OCI-LY1 (cell line): ENCODE measurements at regions not wholly inside any gene's neighbourhood (a gene's known extent, or its start where the extent isn't known, plus 50 kb on each side); places are given as distances from the start of the nearest gene placed in this dataset.

Experiments
- H2AFZ ChIP-seq: fragments of 200-600 bp; sonication (generic), shearing (Covaris generic); 2 replicates; pipeline ENCODE4 v1.6.0; 2014; ENCODE audit warnings: antibody characterized with exemption, mild to moderate bottlenecking, low read length
- H3F3A ChIP-seq: fragments of 200-600 bp; sonication (generic), shearing (Covaris generic); 2 replicates; pipeline ENCODE4 v1.6.0; 2014; ENCODE audit warnings: mild to moderate bottlenecking, antibody characterized with exemption, low read length, moderate library complexity; ENCODE audit not compliant: insufficient read depth
- H3K27ac ChIP-seq: fragments of 200-600 bp; sonication (generic); 2 replicates; pipeline ENCODE4 v1.5.1; 2014; ENCODE audit warnings: low read length, mixed run types, mild to moderate bottlenecking, low read depth; ENCODE audit not compliant: poor library complexity, severe bottlenecking
- H3K27me3 ChIP-seq: fragments of 200-600 bp; sonication (generic); 2 replicates; pipeline ENCODE4 v1.6.0; 2014; ENCODE audit warnings: antibody characterized with exemption, mild to moderate bottlenecking, low read length, moderate library complexity; ENCODE audit not compliant: insufficient read depth
- H3K36me3 ChIP-seq: fragments of 200-600 bp; sonication (generic); 2 replicates; pipeline ENCODE4 v1.6.1; 2014; ENCODE audit warnings: mild to moderate bottlenecking, antibody characterized with exemption, low read length, moderate library complexity, mixed read lengths; ENCODE audit not compliant: insufficient read depth
- H3K4me1 ChIP-seq: fragments of 200-600 bp; sonication (generic); 2 replicates; pipeline ENCODE4 v1.5.1; 2014; ENCODE audit warnings: mild to moderate bottlenecking, low read length, moderate library complexity; ENCODE audit not compliant: insufficient read depth, severe bottlenecking
- H3K4me2 ChIP-seq: fragments of 200-600 bp; sonication (generic), shearing (Covaris generic); 2 replicates; pipeline ENCODE4 v1.6.1; 2014; ENCODE audit warnings: low read length
- H3K4me3 ChIP-seq: fragments of 200-600 bp; sonication (generic); 2 replicates; pipeline ENCODE4 v1.5.1; 2014; ENCODE audit warnings: low read length, low read depth, mild to moderate bottlenecking, mixed read lengths; ENCODE audit not compliant: poor library complexity, severe bottlenecking
- H3K79me2 ChIP-seq: fragments of 200-600 bp; shearing (Covaris generic); 2 replicates; pipeline ENCODE4 v1.6.1; 2016; ENCODE audit warnings: mixed run types, low read length, mixed read lengths; ENCODE audit not compliant: insufficient read depth
- H3K9ac ChIP-seq: fragments of 200-600 bp; sonication (generic), shearing (Covaris generic); 2 replicates; pipeline ENCODE4 v1.6.1; 2014; ENCODE audit warnings: mild to moderate bottlenecking, low read length, mixed read lengths
- H3K9me2 ChIP-seq: fragments of 200-600 bp; sonication (generic), shearing (Covaris generic); 2 replicates; pipeline ENCODE4 v1.6.1; 2014; ENCODE audit warnings: low read depth, mild to moderate bottlenecking, low read length, mixed read lengths
- H3K9me3 ChIP-seq: fragments of 200-600 bp; shearing (Covaris generic); 2 replicates; pipeline ENCODE4 v1.6.1; 2014; ENCODE audit warnings: low read length, mixed read lengths
- H4K20me1 ChIP-seq: fragments of 200-600 bp; sonication (generic), shearing (Covaris generic); 2 replicates; pipeline ENCODE4 v1.6.0; 2016; ENCODE audit warnings: mild to moderate bottlenecking, low read length; ENCODE audit not compliant: insufficient read depth
- EZH2 ChIP-seq: fragments of 200-600 bp; sonication (generic), shearing (Covaris generic); IDR thresholded peaks from 2 replicates; pipeline ENCODE4 v1.8.0; 2017; ENCODE audit warnings: borderline replicate concordance, mixed run types, mild to moderate bottlenecking, antibody characterized with exemption, low read length, moderate library complexity, mixed read lengths
- TF ChIP-seq, protein P1 (sequence below): fragments of 200-600 bp; sonication (generic), shearing (Covaris generic); IDR thresholded peaks from 2 replicates; pipeline ENCODE4 v1.5.1; 2017; ENCODE audit warnings: mild to moderate bottlenecking, antibody characterized with exemption, low read length, moderate library complexity, mixed read lengths

DNA sequence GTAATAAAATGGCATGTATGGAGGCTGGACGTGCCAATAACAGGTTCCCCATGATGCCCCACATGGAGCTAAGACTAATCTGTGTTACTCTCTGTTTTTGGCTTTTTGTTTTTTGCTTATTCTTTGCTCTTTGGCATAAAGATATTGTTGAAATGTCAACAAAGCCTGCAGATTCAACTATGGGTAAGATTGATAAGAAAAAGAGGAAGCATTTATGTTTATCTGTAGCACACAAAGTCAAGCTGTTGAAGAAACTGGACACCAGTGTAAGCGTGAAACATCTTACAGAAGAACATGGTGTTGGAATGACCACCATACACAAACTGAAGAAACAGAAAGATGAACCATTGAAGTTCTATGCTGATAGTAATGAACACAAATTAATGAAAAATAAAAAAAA lies 402.7 kb downstream of the LTN1 start:
- no peak overlapping the region for H3K4me2 ChIP-seq
- H3K9me2 ChIP-seq, result no peaks in the 10 kb centered on the region
- no peak overlapping the region for H3K4me3 ChIP-seq
- H3K9ac ChIP-seq, result no peak overlapping the region
- no peaks in the 10 kb centered on the region for H3K9me3 ChIP-seq
- H3K27ac ChIP-seq, result no peak overlapping the region
- H3K4me1 ChIP-seq, result no peaks in the 10 kb centered on the region
- TF ChIP-seq, protein P1, sequence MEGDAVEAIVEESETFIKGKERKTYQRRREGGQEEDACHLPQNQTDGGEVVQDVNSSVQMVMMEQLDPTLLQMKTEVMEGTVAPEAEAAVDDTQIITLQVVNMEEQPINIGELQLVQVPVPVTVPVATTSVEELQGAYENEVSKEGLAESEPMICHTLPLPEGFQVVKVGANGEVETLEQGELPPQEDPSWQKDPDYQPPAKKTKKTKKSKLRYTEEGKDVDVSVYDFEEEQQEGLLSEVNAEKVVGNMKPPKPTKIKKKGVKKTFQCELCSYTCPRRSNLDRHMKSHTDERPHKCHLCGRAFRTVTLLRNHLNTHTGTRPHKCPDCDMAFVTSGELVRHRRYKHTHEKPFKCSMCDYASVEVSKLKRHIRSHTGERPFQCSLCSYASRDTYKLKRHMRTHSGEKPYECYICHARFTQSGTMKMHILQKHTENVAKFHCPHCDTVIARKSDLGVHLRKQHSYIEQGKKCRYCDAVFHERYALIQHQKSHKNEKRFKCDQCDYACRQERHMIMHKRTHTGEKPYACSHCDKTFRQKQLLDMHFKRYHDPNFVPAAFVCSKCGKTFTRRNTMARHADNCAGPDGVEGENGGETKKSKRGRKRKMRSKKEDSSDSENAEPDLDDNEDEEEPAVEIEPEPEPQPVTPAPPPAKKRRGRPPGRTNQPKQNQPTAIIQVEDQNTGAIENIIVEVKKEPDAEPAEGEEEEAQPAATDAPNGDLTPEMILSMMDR, result no peak
- no peak for TF ChIP-seq EZH2
- no peak overlapping the region for H2AFZ ChIP-seq
- H3F3A ChIP-seq, result no peaks in the 10 kb centered on the region
- H3K36me3 ChIP-seq, result no peaks in the 10 kb centered on the region
- H3K27me3 ChIP-seq, result no peaks in the 10 kb centered on the region
- no peaks in the 10 kb centered on the region for H3K79me2 ChIP-seq
- H4K20me1 ChIP-seq, result no peaks in the 10 kb centered on the region

DNA sequence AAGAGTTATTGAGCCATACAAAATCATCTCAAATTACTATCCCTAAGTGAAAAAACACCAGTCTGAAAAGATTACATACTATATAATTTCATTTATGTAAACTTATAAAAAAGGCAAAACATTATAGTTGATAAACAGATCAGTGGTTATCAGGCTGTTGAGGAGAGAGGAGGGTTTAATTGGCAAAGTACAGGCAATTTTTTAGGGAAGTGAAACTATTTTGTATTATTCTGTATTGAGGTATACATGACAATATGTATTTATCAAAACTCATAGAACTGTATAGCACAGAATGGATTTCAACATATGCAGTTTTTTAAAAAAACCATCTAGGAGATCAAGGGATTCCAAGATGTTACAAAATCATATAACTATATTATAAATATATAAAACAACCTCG lies 403.7 kb downstream of the LTN1 start:
- H3K9ac ChIP-seq, result no peak overlapping the region
- no peak for TF ChIP-seq EZH2
- TF ChIP-seq, protein P1, result no peak
- H3K79me2 ChIP-seq, result no peaks in the 10 kb centered on the region
- H3K4me3 ChIP-seq, result no peak overlapping the region
- H3K27me3 ChIP-seq, result no peaks in the 10 kb centered on the region
- H3K9me3 ChIP-seq, result no peaks in the 10 kb centered on the region
- H3K4me1 ChIP-seq, result no peaks in the 10 kb centered on the region
- no peaks in the 10 kb centered on the region for H3K9me2 ChIP-seq
- no peak overlapping the region for H2AFZ ChIP-seq
- H3F3A ChIP-seq, result no peaks in the 10 kb centered on the region
- no peak overlapping the region for H3K27ac ChIP-seq
- H3K4me2 ChIP-seq, result no peak overlapping the region
- H3K36me3 ChIP-seq, result no peaks in the 10 kb centered on the region
- H4K20me1 ChIP-seq, result no peaks in the 10 kb centered on the region

DNA sequence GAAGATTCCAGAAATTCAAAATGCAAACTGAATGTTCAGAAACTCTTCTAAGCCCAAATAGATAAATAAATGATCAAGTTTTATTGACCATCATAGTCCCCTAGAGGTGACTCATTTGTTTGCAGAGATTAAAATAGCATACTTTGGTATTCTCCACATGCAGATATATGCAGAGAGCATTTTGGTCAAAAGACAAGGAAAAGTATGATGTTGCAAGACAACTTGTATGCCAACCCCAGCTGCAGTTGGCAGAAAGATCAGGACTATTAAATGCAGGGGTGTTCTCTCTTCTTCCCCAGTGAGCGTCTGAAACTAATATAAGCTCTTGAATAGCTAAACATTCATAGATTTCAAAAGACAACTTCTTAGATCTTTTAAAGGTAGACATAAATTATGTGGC lies 404.9 kb downstream of the LTN1 start:
- no peaks in the 10 kb centered on the region for H4K20me1 ChIP-seq
- H3K79me2 ChIP-seq, result no peaks in the 10 kb centered on the region
- no peaks in the 10 kb centered on the region for H3F3A ChIP-seq
- no peak overlapping the region for H3K4me3 ChIP-seq
- no peak overlapping the region for H3K9ac ChIP-seq
- no peaks in the 10 kb centered on the region for H3K4me1 ChIP-seq
- no peak overlapping the region for H2AFZ ChIP-seq
- H3K9me3 ChIP-seq, result no peaks in the 10 kb centered on the region
- H3K9me2 ChIP-seq, result no peaks in the 10 kb centered on the region
- TF ChIP-seq, protein P1, result no peak
- TF ChIP-seq EZH2, result no peak
- no peaks in the 10 kb centered on the region for H3K27me3 ChIP-seq
- H3K4me2 ChIP-seq, result no peak overlapping the region
- H3K27ac ChIP-seq, result no peak overlapping the region
- H3K36me3 ChIP-seq, result no peaks in the 10 kb centered on the region
